HG03196 (cell line): ENCODE measurements at regions not wholly inside any gene's neighbourhood (a gene's known extent, or its start where the extent isn't known, plus 50 kb on each side); places are given as distances from the start of the nearest gene placed in this dataset.

Experiments used
- ATAC-seq: cut with Tn5 transposase; IDR thresholded peaks from one replicate; pipeline ENCODE4 v1.9.1; 2021; ENCODE audit not compliant: unreplicated experiment

DNA sequence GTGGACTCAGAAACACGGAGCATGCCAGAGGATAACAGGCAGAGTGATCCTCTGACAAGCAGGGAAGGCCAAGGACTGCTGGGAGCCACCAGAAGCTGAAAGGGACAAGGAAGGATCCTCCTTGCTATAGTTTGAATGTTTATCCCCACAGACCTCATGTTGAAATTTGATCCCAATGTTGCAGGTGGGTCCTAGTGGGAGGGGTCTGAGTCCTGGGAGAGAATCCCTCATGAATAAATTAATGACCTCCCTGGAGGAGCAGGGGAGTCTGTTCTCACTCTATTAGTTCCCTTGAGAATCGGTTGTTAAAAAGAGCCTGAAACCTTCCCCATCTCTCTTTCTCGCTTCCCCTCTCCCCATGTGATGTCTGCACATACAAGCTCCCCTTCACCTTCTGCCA lies 124.4 kb downstream of the FBXO15 start:
- ATAC-seq = no peak

GRCh38 chr18:74019864-74020263 lies 127.8 kb downstream of the FBXO15 start:
- no peak for ATAC-seq

DNA sequence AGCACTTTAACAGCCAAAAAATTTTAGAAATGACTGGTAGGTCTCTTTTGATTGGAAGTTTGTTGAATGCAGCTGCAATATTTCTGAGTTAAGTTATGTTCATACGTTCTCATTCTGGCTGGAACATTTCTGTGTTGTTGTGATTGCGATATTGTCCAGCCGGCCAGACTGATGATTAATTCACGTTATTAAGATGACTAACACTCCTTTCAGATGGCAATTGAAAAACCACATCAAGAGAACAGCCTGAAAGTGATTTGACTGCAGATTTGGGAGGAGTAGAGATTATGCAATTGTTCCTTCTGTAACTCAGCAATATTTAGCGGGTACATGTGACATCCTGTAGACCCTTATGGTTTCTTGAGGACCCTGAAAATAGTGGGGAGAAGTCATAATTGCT lies 133.7 kb downstream of the FBXO15 start:
- no peak for ATAC-seq

DNA sequence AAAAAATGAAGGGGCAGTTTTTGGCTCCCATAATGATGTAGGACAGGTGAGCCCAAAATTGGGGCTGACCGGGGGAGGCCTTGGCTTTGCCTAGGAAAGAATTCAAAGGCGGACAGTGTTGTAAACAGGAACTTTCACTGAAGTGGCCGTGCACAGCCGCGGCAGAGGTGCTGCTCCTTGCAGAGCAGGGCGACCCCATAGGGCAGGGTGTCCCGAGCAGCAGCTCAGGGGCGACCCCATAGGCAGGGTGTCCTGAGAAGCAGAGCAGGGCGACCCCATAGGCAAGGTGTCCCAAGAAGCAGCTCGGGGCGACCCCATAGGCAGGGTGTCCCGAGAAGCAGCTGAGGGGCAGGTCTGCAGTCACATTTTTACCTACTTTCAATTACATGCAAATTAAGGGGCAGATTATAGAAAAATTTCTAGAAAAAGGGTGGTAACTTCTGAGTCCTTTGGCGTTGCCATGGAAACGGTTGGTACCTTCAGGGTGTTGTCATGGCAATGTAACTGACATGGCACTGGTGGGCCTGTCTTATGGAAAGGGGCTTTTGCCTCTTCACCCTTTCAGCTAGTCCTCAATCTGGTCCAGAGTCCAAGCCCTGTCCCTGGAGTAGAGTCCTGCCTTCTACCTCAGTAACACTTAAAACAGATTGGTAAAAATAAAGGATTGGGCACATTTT lies 134.5 kb downstream of the FBXO15 start:
- no peak for ATAC-seq

DNA sequence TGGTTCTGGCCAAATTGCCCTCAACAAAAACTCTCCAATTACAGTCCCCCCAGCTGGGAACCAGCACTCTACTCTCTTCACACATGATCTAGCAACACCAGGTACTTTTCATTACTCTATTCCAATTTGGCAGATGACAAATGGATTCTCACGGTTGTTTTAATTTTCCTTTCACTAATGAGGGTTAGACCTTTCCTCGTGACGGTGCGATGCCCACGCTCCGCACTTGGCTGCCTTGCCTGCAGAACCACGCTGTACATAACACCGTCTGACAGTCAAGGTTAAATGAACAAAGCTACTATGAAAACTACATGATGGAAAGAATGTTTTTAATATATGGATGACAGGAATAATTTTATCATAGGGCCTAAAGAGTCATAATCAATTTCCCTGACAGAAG lies 141.5 kb downstream of the FBXO15 start:
- no peak for ATAC-seq

DNA sequence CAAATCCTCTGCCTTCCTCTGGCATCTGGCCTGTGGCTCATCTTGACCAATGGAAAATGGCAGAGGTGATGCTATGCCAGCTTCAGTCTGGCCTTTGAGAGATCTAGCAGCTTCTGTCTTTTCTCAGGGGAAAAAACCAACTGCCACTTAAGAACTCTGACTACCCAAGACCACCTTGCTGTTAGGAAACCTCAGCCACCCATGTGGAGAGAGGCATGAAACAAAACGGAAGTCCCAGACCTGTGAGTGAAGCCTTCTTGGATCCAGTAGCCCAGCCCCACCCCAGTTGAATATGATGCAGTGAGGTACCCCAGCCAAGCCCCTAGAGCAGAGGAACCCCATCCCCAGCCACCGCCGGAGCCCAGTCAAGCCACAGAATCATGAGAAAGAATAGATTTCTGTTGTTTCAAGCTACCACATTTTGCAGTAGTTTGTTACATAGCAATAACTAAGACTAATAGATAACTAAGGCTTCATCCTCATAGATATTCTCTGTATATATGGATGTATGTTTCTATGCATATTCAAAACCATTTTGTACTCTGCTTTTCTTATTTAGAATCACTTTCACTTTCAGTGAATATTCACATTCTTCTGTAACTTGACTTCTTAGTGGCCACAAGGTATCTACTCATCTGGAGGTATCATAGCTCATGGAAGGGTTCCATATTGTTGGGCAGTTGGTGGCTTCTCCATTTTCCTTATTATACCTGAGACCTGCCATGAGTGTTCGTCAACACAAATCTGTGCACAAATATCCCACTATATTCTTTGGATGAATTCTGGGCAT lies 142.1 kb downstream of the FBXO15 start:
- ATAC-seq = no peak

DNA sequence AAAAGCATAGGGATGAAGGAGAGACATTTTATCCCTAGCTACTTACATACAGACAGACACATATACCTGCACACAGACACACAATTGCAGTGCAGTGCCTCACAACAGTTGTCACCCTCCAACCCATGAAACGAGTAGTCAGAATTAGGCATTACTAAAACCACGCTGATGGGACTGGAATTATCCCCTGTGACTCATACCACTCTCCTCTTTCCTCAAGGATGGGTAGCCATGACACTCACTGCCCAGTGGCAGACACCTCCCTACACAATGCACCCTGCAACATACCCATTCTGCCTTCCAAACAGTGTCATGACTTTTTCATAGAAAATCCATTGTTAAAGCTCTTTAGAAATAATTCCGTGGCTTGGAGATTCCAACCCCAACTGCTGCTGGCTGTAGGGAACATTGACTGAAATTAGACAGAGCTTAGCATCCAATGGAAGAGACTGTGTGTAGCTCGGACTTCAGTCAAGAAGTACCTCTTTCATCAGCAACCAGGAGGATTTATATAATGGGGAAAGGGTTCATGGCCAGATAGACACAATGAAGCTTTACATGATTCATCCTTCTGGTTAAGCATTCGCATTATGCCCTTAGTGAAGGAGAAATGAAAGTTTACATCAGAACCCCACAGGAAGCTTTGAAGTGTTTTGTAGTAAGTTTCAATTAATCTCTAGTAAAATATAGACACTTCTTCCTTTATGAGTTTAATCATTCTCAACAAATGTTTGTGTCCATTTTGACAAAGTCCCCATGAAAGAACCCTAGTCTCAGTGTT lies 155.2 kb downstream of the FBXO15 start:
- no peak for ATAC-seq

DNA sequence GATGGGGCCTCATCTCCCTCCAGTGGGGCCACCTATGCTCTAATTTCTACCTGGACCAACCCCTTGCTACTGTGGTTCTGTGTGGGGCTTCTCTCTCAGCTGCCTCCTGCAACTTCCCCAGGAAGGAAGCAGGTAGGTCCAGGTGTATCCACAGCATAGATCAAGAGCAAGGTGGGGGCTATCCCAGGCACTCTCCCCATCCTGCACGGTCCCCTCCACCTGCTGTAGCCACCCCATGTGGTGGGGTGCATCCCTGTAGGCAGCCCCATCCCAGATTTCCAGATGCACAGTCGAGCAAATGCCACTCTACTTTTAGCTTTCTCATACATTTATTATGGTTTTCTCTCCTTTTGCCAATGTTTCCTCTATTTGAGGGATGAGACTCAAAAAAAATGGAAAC lies 156.1 kb downstream of the FBXO15 start:
- no peak for ATAC-seq

DNA sequence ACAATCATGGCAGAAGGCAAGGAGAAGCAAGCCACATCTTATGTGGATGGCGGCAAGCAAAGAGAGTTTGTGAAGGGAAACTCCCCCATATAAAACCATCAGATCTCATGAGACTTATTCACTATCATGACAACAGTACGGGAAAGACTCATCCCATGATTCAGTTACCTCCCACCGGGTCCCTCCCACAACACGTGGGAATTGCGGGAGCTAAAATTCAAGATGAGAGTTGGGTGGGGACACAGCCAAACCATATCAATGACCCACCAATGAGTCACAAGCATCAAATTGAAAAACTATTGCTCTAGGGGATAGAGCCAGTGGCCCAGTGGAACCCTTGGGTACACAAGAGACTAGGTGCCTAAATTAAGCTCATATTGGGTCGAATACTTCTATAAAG lies 157.4 kb downstream of the FBXO15 start:
- ATAC-seq = no peak

- no peak for ATAC-seq
Observed at GRCh38 chr18:73987247-73987980, 160.2 kb downstream of the FBXO15 start.

GRCh38 chr18:73986711-73987110 lies 160.9 kb downstream of the FBXO15 start:
- ATAC-seq = no peak

DNA sequence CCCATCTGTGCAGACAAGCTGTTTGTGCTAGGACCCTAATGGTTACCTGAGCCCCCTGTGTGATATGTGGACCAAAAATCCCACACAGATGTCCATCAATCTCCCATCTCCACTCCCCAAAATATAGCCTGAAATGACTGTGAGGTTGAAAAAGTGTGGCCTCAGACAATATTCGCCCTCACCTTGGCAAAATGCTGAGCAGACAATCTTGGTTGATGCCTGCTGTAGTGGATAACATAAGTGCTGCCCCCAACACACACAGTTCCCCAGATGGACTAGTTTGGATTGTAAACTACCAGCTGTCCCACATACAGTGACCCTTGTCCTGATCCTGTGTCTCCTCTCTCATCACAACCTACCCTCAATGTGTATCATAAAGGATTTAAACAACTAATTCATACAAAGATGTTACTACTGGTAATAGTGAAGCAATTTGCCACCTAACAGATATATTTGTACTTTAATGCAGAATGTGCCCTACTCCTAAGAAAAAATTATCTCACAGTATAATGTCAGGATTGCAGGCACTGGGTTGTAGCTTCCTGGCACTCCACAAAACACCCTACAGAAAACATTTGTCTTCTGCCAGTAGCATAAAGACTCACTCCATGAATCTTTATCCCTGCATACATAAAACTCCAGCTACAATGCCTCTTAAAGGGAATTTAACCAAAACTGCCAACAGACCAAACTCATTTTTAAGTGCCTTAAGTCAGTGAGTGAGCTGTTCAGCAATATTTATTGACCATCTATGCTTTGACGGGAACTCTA lies 161.6 kb downstream of the FBXO15 start:
- ATAC-seq = no peak

GRCh38 chr18:73983970-73984369 lies 163.7 kb downstream of the FBXO15 start:
- no peak for ATAC-seq

GRCh38 chr18:73983496-73983895 lies 164.1 kb downstream of the FBXO15 start:
- no peak for ATAC-seq

GRCh38 chr18:73981796-73982195 lies 165.8 kb downstream of the FBXO15 start:
- ATAC-seq = no peak

- no peak for ATAC-seq
Observed at GRCh38 chr18:73980289-73980979, 167.2 kb downstream of the FBXO15 start.

DNA sequence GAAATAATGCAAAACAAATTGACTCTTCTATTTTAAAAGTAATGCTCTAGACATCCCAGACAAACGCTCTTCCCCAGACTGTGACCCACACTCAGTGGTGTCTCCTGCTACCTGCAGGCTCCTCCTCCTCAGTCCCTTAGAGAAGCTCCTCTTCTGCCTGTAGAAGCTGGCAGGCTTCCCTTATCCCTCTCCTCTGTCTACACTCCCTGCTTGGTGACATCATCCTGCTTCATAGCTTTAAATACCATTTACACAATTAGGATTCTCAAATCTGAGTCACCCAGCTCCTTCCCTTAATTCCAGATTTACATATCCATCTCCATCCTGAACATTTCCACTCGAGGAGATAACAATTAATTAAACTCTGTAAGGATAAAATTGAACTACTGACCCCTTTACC lies 167.9 kb downstream of the FBXO15 start:
- no peak for ATAC-seq

GRCh38 chr18:73976433-73976832 lies 171.2 kb downstream of the FBXO15 start:
- ATAC-seq = no peak

DNA sequence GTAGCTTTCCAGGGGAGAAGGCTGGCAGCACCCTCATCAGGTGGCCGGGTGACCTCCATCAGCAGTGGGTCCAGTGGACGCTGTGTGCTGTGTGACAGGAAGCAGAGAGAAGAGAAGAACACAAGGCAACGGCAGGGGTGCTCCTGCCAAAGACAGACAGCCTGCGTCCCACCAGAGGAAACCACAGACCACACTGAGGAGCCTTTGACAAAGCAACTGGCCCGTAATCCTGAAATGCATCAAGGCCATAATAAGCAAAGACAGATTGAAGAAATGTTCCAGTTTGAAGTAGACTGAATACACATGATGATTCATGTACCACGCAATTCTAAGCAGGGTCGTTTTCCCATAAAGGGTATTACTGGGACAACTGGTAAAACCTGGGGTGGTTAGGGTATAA lies 172.4 kb downstream of the FBXO15 start:
- ATAC-seq = no peak

- ATAC-seq = no peak
Observed at GRCh38 chr18:73973972-73974371, 173.7 kb downstream of the FBXO15 start.
